CD8-positive, alpha-beta memory T cell (primary cell): ENCODE measurements at regions not wholly inside any gene's neighbourhood (a gene's known extent, or its start where the extent isn't known, plus 50 kb on each side); places are given as distances from the start of the nearest gene placed in this dataset.
"Not testable (repeated sequence)": the region's sequence is repeated elsewhere in the genome, so short reads cannot be mapped to it uniquely, and the experiment has no call there.

Experiments used
- CTCF ChIA-PET: fragments of 350-600 bp; sonication (Branson Sonifier 250); formaldehyde crosslinking; loops from one replicate; lab custom pipeline; 2021; ENCODE audit warnings: antibody characterized with exemption; lab: Charles Lee
- POLR2A ChIA-PET: fragments of 350-600 bp; sonication (Branson Sonifier 250); formaldehyde crosslinking; loops from one replicate; lab custom pipeline; 2021; ENCODE audit warnings: antibody characterized with exemption; lab: Charles Lee
- DNase-seq, 5 donors: peaks; one replicate each; pipeline versions ENCODE4 v3.0.0 to v3.0.0-alpha.2; 2020 to 2022; ENCODE audit warnings: mixed read lengths in 1 of 5
- H3K27ac ChIP-seq: one replicate; pipeline ENCODE4 v1.7.0; 2013; ENCODE audit warnings: low read depth, mild to moderate bottlenecking, low read length, moderate library complexity
- H3K27me3 ChIP-seq: 2 replicates; pipeline ENCODE4 v1.7.0; 2013; ENCODE audit warnings: low read length, mild to moderate bottlenecking; ENCODE audit not compliant: insufficient read depth, poor library complexity, severe bottlenecking
- H3K36me3 ChIP-seq: 2 replicates; pipeline ENCODE4 v1.7.0; 2013; ENCODE audit warnings: mild to moderate bottlenecking, low read length, moderate library complexity; ENCODE audit not compliant: insufficient read depth
- H3K4me1 ChIP-seq: 2 replicates; pipeline ENCODE4 v1.7.0; 2013; ENCODE audit warnings: mild to moderate bottlenecking, low read length, moderate library complexity; ENCODE audit not compliant: insufficient read depth
- H3K4me3 ChIP-seq: 2 replicates; pipeline ENCODE4 v1.7.0; 2013; ENCODE audit warnings: mild to moderate bottlenecking, low read length
- H3K9me3 ChIP-seq: 2 replicates; pipeline ENCODE4 v1.7.0; 2013; ENCODE audit warnings: mild to moderate bottlenecking, low read length
- H3K27ac Mint-ChIP-seq, 8 donors: one replicate each; pipeline ENCODE4 v1.8.0; 2020 to 2021; ENCODE audit warnings: mixed read lengths in 8 of 8, mild to moderate bottlenecking in 6 of 8, inconsistent platforms in 3 of 8, moderate library complexity in 3 of 8
- H3K27me3 Mint-ChIP-seq, 2 donors: one replicate each; pipeline ENCODE4 v1.8.0; 2020 to 2021; ENCODE audit warnings: mixed read lengths in 2 of 2, mild to moderate bottlenecking in 1 of 2, moderate library complexity in 1 of 2
- H3K36me3 Mint-ChIP-seq, 3 donors: one replicate each; pipeline ENCODE4 v1.8.0; 2020 to 2021; ENCODE audit warnings: mixed read lengths in 3 of 3, inconsistent platforms in 1 of 3, mild to moderate bottlenecking in 1 of 3
- H3K4me1 Mint-ChIP-seq, 3 donors: one replicate each; pipeline ENCODE4 v1.8.0; 2020 to 2021; ENCODE audit warnings: mixed read lengths in 3 of 3, inconsistent platforms in 1 of 3, mild to moderate bottlenecking in 1 of 3
- H3K4me3 Mint-ChIP-seq, 7 donors: one replicate each; pipeline ENCODE4 v1.8.0; 2020 to 2021; ENCODE audit warnings: mixed read lengths in 7 of 7, mild to moderate bottlenecking in 6 of 7, moderate library complexity in 4 of 7, inconsistent platforms in 2 of 7
- H3K9me3 Mint-ChIP-seq, 5 donors: one replicate each; pipeline ENCODE4 v1.8.0; 2020 to 2022; ENCODE audit warnings: mixed read lengths in 5 of 5, mild to moderate bottlenecking in 3 of 5, moderate library complexity in 2 of 5, inconsistent platforms in 1 of 5

DNA sequence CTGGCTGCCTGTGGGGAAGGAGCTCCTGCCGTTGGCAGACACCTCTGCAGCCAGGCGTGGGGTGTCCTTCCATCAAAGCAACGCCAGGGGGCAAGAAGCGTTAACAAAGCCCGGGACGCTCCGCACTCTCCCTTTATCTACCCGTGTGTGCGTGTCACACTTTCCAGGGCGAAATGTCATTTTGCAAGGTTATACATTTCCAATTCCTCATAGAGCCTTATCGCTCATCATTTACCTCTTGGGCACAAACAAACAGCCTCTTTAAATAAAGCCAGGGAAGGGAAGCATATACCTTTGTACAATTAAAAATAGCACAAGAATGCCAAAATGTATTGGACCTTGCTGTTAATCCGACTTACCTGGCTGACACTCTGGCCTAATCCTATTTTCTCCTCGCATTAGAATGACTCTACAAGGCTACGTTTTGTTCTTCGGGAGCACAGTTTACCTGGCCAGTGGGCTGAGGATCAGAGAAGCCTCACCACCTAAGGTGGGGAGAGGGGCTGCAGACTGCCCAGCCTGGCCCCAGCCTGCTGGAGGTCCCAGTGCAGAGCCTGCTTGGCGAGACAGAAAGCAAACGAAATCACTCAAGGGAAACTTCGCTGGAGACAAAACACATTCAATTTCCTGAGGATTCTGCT, 77.6 kb upstream of the EN2 start:
- Mint-ChIP-seq H3K4me3 (peak overlapping the region in 4 of 7 donors; percentile 1 to 56 (median 41)), H3K4me1 (peaks cover 22 to 53% (median 27%) of the 10 kb centered on the region in 3 donors), H3K36me3 (no peaks in the 10 kb centered on the region), H3K9me3 (peaks cover 0 to 5% (median 0%) of the 10 kb centered on the region in 5 donors), H3K27me3 (peaks cover 61 to 83% of the 10 kb centered on the region in 2 donors), H3K27ac (no peak overlapping the region)
- Histone ChIP-seq H3K27ac (no peak overlapping the region), H3K4me3 (no peak overlapping the region), H3K9me3 (no peaks in the 10 kb centered on the region), H3K36me3 (no peaks in the 10 kb centered on the region), H3K27me3 (peaks cover 51% of the 10 kb centered on the region), H3K4me1 (peaks cover 18% of the 10 kb centered on the region)
- peak; percentile 11 to 69 (median 32) for DNase-seq
- POLR2A ChIA-PET: interaction anchor here (0.6 kb wide), 1 partner anchor 415 kb away, joined by 4 read pairs; no protein-coding TSS in a partner anchor
- CTCF ChIA-PET: interaction anchor here (0.7 to 1.8 kb wide), 9 partner anchors 8 to 453 kb away, joined by 3 read pairs; no protein-coding TSS in a partner anchor

DNA sequence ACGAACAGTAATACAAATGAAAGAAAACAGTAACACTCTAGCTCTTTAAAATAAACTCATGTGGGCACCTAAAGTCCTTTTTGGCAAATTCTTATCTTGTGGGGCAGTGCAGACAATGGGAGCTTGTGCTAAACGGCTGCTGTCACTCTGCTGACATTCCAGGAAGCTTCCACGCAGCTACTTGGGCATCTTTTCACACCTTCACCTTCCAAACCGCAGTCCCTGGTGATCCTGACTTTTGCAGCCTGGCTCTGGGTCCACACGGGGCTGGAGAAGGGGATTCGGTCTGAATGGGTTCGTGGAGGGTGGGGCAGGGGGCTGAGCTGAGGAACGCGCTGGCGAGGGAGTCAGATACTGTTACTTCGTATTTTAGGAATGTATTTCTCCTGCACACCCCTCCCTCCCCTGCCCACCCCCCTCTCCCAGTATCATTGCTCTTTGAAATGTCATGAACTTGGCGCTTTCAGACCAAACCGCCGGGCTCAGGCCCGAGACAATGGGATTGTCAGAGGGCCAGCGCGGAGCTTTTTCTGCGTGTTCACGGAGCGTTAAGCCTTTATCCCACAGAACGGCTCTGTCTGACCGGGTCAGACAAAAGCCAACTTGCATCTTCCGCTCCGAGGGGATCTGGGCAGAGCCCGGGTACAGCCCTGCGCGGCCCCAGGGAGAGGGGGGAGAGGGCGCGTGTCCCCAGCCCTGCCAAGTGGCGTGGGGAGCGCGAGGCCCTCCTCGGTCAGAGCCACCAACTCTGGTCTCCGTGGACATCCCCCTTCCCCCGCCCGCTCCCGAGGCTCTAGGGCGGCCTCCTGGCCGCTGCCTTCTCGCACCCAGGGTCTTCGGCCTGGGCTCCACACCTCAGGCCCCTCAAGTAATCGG, 76.7 kb upstream of the EN2 start:
- Mint-ChIP-seq H3K9me3 (peaks cover 0 to 5% (median 0%) of the 10 kb centered on the region in 5 donors), H3K27ac (peak overlapping the region in 1 of 8 donors; percentile 34), H3K4me1 (peaks cover 15 to 44% (median 18%) of the 10 kb centered on the region in 3 donors), H3K27me3 (peaks cover 54 to 83% of the 10 kb centered on the region in 2 donors), H3K36me3 (no peaks in the 10 kb centered on the region), H3K4me3 (peak overlapping the region in 2 of 7 donors; percentile 1 to 12)
- Histone ChIP-seq H3K4me1 (peaks cover 10% of the 10 kb centered on the region), H3K36me3 (no peaks in the 10 kb centered on the region), H3K27me3 (peaks cover 48% of the 10 kb centered on the region), H3K9me3 (no peaks in the 10 kb centered on the region), H3K27ac (no peak overlapping the region), H3K4me3 (no peak overlapping the region)
- ChIA-PET CTCF (interaction anchor here (0.9 to 1.8 kb wide), 5 partner anchors 9 to 453 kb away, joined by 3 read pairs; no protein-coding TSS in a partner anchor), POLR2A (interaction anchor here (0.6 kb wide), 1 partner anchor 414 kb away, joined by 4 read pairs; no protein-coding TSS in a partner anchor)
- DNase-seq: no peak

- H3K4me1 ChIP-seq: peaks cover 10% of the 10 kb centered on the region
- Mint-ChIP-seq H3K4me1 (peaks cover 15 to 43% (median 16%) of the 10 kb centered on the region in 3 donors), H3K9me3 (peaks cover 0 to 5% (median 0%) of the 10 kb centered on the region in 5 donors), H3K27ac (peak overlapping the region in 1 of 8 donors; percentile 78), H3K36me3 (no peaks in the 10 kb centered on the region), H3K27me3 (peaks cover 56 to 82% of the 10 kb centered on the region in 2 donors), H3K4me3 (peak overlapping the region in 4 of 7 donors; percentile 19 to 69 (median 58))
- H3K4me3 ChIP-seq: no peak overlapping the region
- H3K36me3 ChIP-seq: no peaks in the 10 kb centered on the region
- no peaks in the 10 kb centered on the region for H3K9me3 ChIP-seq
- CTCF ChIA-PET: interaction anchor here (1.8 kb wide), 1 partner anchor 454 kb away, joined by 3 read pairs; no protein-coding TSS in a partner anchor
- DNase-seq: no peak
- no peak overlapping the region for H3K27ac ChIP-seq
- H3K27me3 ChIP-seq: peaks cover 46% of the 10 kb centered on the region
- POLR2A ChIA-PET: no interaction called here
Measured at GRCh38 chr7:155381852-155382801, 75.8 kb upstream of the EN2 start.

DNA sequence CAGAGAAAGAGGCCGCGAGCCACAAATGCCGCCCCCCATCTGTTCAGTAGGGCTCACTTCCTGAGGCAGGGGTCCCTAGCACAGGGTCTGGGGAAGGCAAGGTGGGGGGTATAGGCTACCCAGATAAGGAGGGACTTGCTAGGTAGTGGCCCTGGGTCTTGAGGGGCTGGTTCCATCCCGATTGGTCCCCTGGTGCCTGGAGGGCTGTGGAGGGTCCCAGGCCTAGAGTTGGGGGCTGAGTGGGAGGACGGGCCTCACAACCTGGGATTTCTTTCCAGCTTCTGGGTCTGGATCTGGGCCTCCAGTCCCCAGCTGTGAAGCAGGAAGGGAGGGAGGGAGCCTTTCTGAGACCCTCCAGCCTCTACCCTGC, 75.1 kb upstream of the EN2 start:
- ChIA-PET POLR2A (no interaction called here), CTCF (no interaction called here)
- H3K4me3 Mint-ChIP-seq: peak overlapping the region in 1 of 7 donors; percentile 12
- no peaks in the 10 kb centered on the region for H3K36me3 Mint-ChIP-seq
- H3K9me3 ChIP-seq: no peaks in the 10 kb centered on the region
- H3K27ac Mint-ChIP-seq: no peak overlapping the region
- peaks cover 40% of the 10 kb centered on the region for H3K27me3 ChIP-seq
- H3K27me3 Mint-ChIP-seq: peaks cover 54 to 82% of the 10 kb centered on the region in 2 donors
- H3K27ac ChIP-seq: no peak overlapping the region
- H3K4me1 ChIP-seq: peaks cover 10% of the 10 kb centered on the region
- H3K4me3 ChIP-seq: no peak overlapping the region
- DNase-seq: no peak
- H3K9me3 Mint-ChIP-seq: peaks cover 0 to 5% (median 0%) of the 10 kb centered on the region in 5 donors
- no peaks in the 10 kb centered on the region for H3K36me3 ChIP-seq
- H3K4me1 Mint-ChIP-seq: peaks cover 13 to 38% (median 16%) of the 10 kb centered on the region in 3 donors

GRCh38 chr7:155383756-155384491, 74.0 kb upstream of the EN2 start:
- Histone ChIP-seq H3K36me3 (no peaks in the 10 kb centered on the region), H3K27me3 (peaks cover 28% of the 10 kb centered on the region), H3K4me1 (peaks cover 10% of the 10 kb centered on the region), H3K4me3 (no peak overlapping the region), H3K27ac (no peak overlapping the region), H3K9me3 (no peaks in the 10 kb centered on the region)
- H3K9me3 Mint-ChIP-seq: peaks cover 0 to 4% (median 0%) of the 10 kb centered on the region in 5 donors
- no peak for DNase-seq
- peaks cover 53 to 84% of the 10 kb centered on the region in 2 donors for H3K27me3 Mint-ChIP-seq
- no peak overlapping the region for H3K27ac Mint-ChIP-seq
- ChIA-PET POLR2A (no interaction called here), CTCF (no interaction called here)
- no peaks in the 10 kb centered on the region for H3K36me3 Mint-ChIP-seq
- H3K4me1 Mint-ChIP-seq: peaks cover 13 to 30% (median 16%) of the 10 kb centered on the region in 3 donors
- no peak overlapping the region for H3K4me3 Mint-ChIP-seq

GRCh38 chr7:155384751-155385150, 73.2 kb upstream of the EN2 start:
- Mint-ChIP-seq H3K9me3 (peaks cover 0 to 4% (median 0%) of the 10 kb centered on the region in 5 donors), H3K27me3 (peaks cover 48 to 82% of the 10 kb centered on the region in 2 donors), H3K36me3 (no peaks in the 10 kb centered on the region), H3K27ac (no peak overlapping the region), H3K4me3 (peak overlapping the region in 1 of 7 donors; percentile 36), H3K4me1 (peaks cover 12 to 24% (median 14%) of the 10 kb centered on the region in 3 donors)
- ChIA-PET POLR2A (no interaction called here), CTCF (no interaction called here)
- no peak for DNase-seq
- Histone ChIP-seq H3K27ac (no peak overlapping the region), H3K4me3 (no peak overlapping the region), H3K4me1 (peaks cover 10% of the 10 kb centered on the region), H3K9me3 (no peaks in the 10 kb centered on the region), H3K36me3 (no peaks in the 10 kb centered on the region), H3K27me3 (peaks cover 21% of the 10 kb centered on the region)

- H3K9me3 ChIP-seq, H3K4me3 ChIP-seq, H3K4me3 Mint-ChIP-seq, H3K27ac ChIP-seq, DNase-seq, CTCF ChIA-PET, H3K36me3 Mint-ChIP-seq, H3K4me1 ChIP-seq, H3K27ac Mint-ChIP-seq, H3K36me3 ChIP-seq, H3K9me3 Mint-ChIP-seq, POLR2A ChIA-PET: not testable (repeated sequence)
- Mint-ChIP-seq H3K27me3 (peaks cover 45 to 79% of the 10 kb centered on the region in 2 donors), H3K4me1 (peaks cover 9 to 21% (median 9%) of the 10 kb centered on the region in 3 donors)
- H3K27me3 ChIP-seq: peaks cover 20% of the 10 kb centered on the region
Measured at GRCh38 chr7:155385182-155385581, 72.7 kb upstream of the EN2 start.
